ENCODE measurements at regions not wholly inside any gene's neighbourhood (a gene's known extent, or its start where the extent isn't known, plus 50 kb on each side); places are given as distances from the start of the nearest gene placed in this dataset.

DNA sequence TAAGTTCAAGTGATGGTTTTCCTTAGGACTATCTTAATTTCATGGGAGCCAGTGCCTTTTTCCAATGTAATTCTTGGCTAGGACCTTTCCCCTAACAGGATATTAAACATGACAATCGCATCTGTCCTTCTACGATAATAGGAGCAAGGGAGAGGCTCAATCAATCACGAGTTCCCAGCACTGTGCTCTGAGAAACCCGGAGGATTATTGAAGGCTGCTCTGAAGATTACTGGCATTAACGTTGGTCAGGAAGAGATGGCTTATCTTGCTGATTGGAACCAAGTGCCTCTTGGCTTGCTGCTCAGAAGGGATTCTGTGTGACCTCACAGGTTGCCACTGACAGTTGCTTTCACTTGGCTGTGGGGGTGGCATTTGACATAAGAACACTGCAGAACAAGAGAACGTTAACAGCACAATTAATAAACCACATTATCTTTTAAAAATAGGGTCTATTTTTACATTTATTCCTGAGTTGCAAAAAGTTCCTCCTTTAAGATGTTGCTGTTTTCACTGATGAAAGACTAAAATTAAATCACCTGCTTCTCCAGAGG is 252.1 kb upstream of the TAC1 start:
- TF ChIP-seq, protein P1, sequence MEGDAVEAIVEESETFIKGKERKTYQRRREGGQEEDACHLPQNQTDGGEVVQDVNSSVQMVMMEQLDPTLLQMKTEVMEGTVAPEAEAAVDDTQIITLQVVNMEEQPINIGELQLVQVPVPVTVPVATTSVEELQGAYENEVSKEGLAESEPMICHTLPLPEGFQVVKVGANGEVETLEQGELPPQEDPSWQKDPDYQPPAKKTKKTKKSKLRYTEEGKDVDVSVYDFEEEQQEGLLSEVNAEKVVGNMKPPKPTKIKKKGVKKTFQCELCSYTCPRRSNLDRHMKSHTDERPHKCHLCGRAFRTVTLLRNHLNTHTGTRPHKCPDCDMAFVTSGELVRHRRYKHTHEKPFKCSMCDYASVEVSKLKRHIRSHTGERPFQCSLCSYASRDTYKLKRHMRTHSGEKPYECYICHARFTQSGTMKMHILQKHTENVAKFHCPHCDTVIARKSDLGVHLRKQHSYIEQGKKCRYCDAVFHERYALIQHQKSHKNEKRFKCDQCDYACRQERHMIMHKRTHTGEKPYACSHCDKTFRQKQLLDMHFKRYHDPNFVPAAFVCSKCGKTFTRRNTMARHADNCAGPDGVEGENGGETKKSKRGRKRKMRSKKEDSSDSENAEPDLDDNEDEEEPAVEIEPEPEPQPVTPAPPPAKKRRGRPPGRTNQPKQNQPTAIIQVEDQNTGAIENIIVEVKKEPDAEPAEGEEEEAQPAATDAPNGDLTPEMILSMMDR (IDR thresholded peaks at IDR 0.05) = no peak
- TF ChIP-seq POLR2A (IDR thresholded peaks at IDR 0.05) = no peak
